ENCODE measurements at regions not wholly inside any gene's neighbourhood (a gene's known extent, or its start where the extent isn't known, plus 50 kb on each side); places are given as distances from the start of the nearest gene placed in this dataset.
A peak's percentile ranks its signal among the peaks of the same experiment; 100 is the strongest.

DNA sequence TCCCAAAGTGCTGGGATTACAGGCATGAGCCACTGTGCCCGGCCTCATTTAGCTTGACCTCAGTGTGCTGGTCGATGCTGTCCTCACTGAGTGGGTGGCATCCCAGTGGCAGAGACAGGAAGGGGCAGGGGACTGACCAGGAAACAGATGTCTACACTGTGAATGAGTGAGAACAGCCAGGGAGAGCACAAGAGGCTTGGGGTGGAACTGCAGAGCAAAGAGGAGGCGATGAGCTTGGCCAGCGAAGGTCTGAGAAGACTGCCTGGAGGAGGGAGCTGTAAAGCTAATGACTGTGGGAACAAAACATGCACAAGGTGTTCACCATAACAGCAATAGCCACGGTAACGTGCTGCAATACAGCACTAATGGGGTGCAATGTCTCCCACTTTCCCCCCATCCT lies 57.2 kb upstream of the BEGAIN start:
- TF ChIP-seq, protein P1, sequence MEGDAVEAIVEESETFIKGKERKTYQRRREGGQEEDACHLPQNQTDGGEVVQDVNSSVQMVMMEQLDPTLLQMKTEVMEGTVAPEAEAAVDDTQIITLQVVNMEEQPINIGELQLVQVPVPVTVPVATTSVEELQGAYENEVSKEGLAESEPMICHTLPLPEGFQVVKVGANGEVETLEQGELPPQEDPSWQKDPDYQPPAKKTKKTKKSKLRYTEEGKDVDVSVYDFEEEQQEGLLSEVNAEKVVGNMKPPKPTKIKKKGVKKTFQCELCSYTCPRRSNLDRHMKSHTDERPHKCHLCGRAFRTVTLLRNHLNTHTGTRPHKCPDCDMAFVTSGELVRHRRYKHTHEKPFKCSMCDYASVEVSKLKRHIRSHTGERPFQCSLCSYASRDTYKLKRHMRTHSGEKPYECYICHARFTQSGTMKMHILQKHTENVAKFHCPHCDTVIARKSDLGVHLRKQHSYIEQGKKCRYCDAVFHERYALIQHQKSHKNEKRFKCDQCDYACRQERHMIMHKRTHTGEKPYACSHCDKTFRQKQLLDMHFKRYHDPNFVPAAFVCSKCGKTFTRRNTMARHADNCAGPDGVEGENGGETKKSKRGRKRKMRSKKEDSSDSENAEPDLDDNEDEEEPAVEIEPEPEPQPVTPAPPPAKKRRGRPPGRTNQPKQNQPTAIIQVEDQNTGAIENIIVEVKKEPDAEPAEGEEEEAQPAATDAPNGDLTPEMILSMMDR (IDR thresholded peaks at IDR 0.05): no peak
- no peak for TF ChIP-seq POLR2A (IDR thresholded peaks at IDR 0.05)
- TF ChIP-seq EP300 (IDR thresholded peaks at IDR 0.05): no peak
- no peak overlapping the region for H3K27ac ChIP-seq
- H3K9me3 ChIP-seq: peaks cover 0 to 2% (median 0%) of the 10 kb centered on the region in 4 donors
- 64 to 74% methylated on average over 6 of the region's 6 CpGs for WGBS, 2 donors
- DNase-seq (ENCODE audit: low spot score in 2 of 2): no peak
- peaks cover 0 to 7% (median 3%) of the 10 kb centered on the region in 4 donors for H3K4me1 ChIP-seq
- H3K36me3 ChIP-seq: no peaks in the 10 kb centered on the region
- H3K4me3 ChIP-seq: no peak overlapping the region
- H3K27me3 ChIP-seq: no peaks in the 10 kb centered on the region

DNA sequence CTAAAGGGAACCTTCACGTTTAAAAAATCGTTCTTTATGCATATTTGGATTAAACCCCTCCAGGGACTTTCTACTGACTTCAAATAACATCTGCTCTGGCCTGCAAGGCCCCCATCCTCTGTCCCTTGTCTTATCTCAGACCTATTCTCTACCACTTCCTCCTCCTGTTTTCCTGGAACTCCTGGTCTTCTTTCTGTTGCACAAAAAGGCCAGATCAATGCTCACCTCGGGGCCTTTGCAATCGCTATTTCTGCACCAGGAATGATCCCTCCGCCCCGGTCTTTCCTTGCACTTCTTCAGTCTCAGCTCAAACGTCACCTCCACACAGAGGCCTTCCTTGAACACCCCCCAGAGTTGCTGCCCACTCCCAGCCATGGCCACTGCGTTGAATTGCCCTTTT lies 57.6 kb upstream of the BEGAIN start:
- DNase-seq (ENCODE audit: low spot score in 2 of 2): no peak
- H3K27me3 ChIP-seq: no peaks in the 10 kb centered on the region
- H3K4me1 ChIP-seq: peaks cover 0 to 7% (median 3%) of the 10 kb centered on the region in 4 donors
- no peak overlapping the region for H3K27ac ChIP-seq
- peaks cover 0 to 2% (median 0%) of the 10 kb centered on the region in 4 donors for H3K9me3 ChIP-seq
- TF ChIP-seq POLR2A (IDR thresholded peaks at IDR 0.05) (no peak), EP300 (IDR thresholded peaks at IDR 0.05) (no peak)
- TF ChIP-seq, protein P1 (IDR thresholded peaks at IDR 0.05): no peak
- 58 to 61% methylated on average over 8 of the region's 8 CpGs for WGBS, 2 donors
- H3K4me3 ChIP-seq: no peak overlapping the region
- H3K36me3 ChIP-seq: no peaks in the 10 kb centered on the region

DNA sequence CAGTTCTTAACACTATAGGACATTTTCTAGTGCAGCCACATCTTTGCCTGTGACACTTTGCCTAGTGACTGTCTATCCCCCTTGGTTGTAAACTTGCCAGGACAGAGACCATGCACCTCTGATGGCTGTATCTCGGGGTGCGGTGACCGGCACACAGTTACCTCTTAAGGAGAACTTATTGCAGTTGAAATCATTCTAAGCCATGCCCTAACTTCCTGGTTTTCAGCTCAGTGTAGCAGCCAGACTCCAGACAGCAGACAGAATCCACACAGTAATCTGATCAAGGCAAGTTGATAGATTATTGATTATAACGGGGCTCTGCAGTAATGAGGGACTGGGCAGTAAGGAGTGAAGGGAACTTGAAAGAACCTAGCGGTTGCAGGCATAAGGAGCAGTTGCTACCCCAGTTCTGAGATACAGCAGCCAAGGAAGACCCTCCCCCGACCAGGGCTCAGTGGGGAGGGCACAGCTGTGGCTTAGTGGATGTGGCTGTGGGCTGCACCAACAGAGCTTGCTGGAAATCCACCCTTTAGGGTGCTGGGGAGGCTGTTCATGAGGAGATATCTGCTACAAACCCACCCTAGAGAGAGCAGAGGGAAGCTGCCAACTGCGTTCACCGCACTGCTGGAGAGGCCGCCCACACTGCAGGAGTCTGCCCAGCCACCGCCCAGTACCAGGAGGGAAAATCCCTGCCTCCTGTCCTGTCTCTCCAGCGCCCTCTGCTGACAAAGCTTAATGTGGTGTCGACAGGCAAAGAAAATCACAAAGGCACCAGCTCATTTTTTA lies 58.2 kb upstream of the BEGAIN start:
- Histone ChIP-seq H3K4me1 (peaks cover 0 to 7% (median 3%) of the 10 kb centered on the region in 4 donors), H3K27me3 (no peaks in the 10 kb centered on the region), H3K9me3 (peaks cover 0 to 2% (median 0%) of the 10 kb centered on the region in 4 donors), H3K4me3 (no peak overlapping the region), H3K36me3 (no peaks in the 10 kb centered on the region), H3K27ac (no peak overlapping the region)
- TF ChIP-seq, protein P1 (IDR thresholded peaks at IDR 0.05): peak; percentile 54 to 88 (median 67)
- no peak for TF ChIP-seq EP300 (IDR thresholded peaks at IDR 0.05)
- 33 to 46% methylated on average over 9 to 12 of the region's 12 CpGs for WGBS, 2 donors
- DNase-seq (ENCODE audit: low spot score in 2 of 2): peak; percentile 84 to 96

DNA sequence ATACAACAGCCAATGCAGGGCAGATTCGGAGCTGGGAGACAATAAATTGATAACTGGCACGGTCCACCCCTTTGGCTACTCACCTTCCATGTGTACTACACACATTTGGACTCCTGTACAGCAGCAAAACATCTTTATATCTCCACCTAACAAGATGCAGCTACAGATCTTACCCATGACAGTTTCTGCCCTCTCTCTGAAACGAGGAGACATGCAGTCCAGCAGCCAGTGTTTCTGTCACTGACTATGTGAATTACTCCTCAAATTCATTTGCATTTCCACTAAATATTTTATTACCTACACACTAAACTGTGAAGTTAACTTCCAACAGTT lies 58.7 kb upstream of the BEGAIN start:
- Histone ChIP-seq H3K4me1 (peaks cover 0 to 7% (median 3%) of the 10 kb centered on the region in 4 donors), H3K36me3 (no peaks in the 10 kb centered on the region), H3K27ac (no peak overlapping the region), H3K4me3 (no peak overlapping the region), H3K9me3 (peaks cover 0 to 2% (median 0%) of the 10 kb centered on the region in 4 donors), H3K27me3 (no peaks in the 10 kb centered on the region)
- DNase-seq (ENCODE audit: low spot score in 2 of 2): no peak
- no peak for TF ChIP-seq POLR2A (IDR thresholded peaks at IDR 0.05)
- TF ChIP-seq EP300 (IDR thresholded peaks at IDR 0.05): no peak
- TF ChIP-seq, protein P1 (IDR thresholded peaks at IDR 0.05): no peak
- WGBS, 2 donors: 46 to 51% methylated on average over 3 of the region's 3 CpGs

DNA sequence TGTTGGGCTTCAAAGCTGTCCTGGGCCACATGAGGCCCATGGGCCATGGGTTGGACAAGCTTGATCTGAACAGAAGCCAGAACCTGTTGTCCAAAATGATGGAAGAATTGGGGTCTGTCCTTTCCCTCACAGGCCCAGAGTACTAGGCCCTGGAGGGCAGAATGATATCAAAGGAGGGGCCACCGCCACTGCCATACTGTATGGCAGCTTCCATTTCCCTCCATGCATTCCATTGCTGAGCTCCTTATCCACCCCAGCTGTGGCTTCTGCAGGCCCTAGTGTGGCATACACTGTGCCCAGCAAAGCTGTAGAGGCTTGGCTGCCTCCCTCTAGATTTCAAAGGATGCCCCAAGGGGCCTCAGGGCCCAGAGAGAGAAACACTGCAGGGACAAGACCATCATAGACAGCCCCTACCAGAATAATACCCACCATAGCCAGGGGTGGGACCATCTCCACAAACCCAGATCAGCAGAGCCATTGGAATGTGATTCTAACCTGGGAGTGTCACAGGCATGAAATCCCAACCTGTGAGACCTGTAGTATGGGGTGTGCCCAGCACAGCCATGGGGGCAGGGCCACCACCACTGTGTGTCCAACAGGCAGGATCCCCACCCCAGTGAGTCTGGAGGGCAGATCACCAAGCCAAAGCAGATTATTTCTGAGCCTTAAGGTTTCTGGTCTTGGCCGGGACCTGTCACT lies 61.4 kb upstream of the BEGAIN start:
- Histone ChIP-seq H3K27ac (no peak overlapping the region), H3K36me3 (no peaks in the 10 kb centered on the region), H3K9me3 (peaks cover 0 to 2% (median 0%) of the 10 kb centered on the region in 4 donors), H3K4me1 (peaks cover 0 to 7% (median 3%) of the 10 kb centered on the region in 4 donors), H3K27me3 (peaks cover 0 to 7% of the 10 kb centered on the region in 2 donors), H3K4me3 (no peak overlapping the region)
- WGBS, 2 donors: 81 to 88% methylated on average over 2 of the region's 2 CpGs
- DNase-seq (ENCODE audit: low spot score in 2 of 2): no peak
- TF ChIP-seq EP300 (IDR thresholded peaks at IDR 0.05) (no peak), POLR2A (IDR thresholded peaks at IDR 0.05) (no peak)
- TF ChIP-seq, protein P1 (IDR thresholded peaks at IDR 0.05): no peak

Data from tibial nerve (tissue), 4 donors.